HepG2 (cell line): ENCODE measurements at regions not wholly inside any gene's neighbourhood (a gene's known extent, or its start where the extent isn't known, plus 50 kb on each side); places are given as distances from the start of the nearest gene placed in this dataset.

Experiments
- ATAC-seq: fragments of 200-7000 bp; cut with Tn5 transposase; 3 replicates; pipeline ENCODE4 v1.9.1; 2020; ENCODE audit warnings: mild to moderate bottlenecking, moderate library complexity
- BruUV-seq: library from RNA; stranded (reverse); fragments of 400-500 nt; replicated peaks from 2 replicates; lab custom pipeline; 2021; lab: Mats Ljungman, UMichigan
- CTCF ChIA-PET: fragments of 300-600 bp; formaldehyde crosslinking; extraction: SDS; loops from one replicate; lab custom pipeline; 2021; ENCODE audit warnings: low total read pairs, inconsistent platforms, low intra/inter-chr PET ratio; lab: Yijun Ruan, JAX
- POLR2A ChIA-PET: fragments of 350-600 bp; sonication (Branson Sonifier 250); formaldehyde crosslinking; loops from one replicate; lab custom pipeline; 2020; ENCODE audit warnings: antibody characterized with exemption, inconsistent platforms; lab: Yijun Ruan, JAX
- DNase-seq: peaks from one replicate; pipeline ENCODE4 v3.0.0-alpha.2; 2015; ENCODE audit warnings: low spot score
- FAIRE-seq: peaks from 3 replicates; lab custom pipeline; 2011; peaks lifted over from hg19 to GRCh38; lab: Jason Lieb, UNC
- H2AFZ ChIP-seq: one replicate; pipeline ENCODE4 v1.6.1; 2011; ENCODE audit warnings: low read length, inconsistent platforms
- H3K27ac ChIP-seq: fragments of 300-600 bp; 3 replicates; pipeline ENCODE4 v1.8.0; 2011; ENCODE audit warnings: mixed run types, mild to moderate bottlenecking, mixed read lengths, low read length, inconsistent platforms; ENCODE audit not compliant: insufficient read depth; ENCODE audit errors: extremely low read length
- H3K27me3 ChIP-seq, 2 experiments: fragments of 200-600 bp in 1 of 2; 2 replicates in 1 of 2; 3 replicates in 1 of 2; pipeline versions ENCODE4 v1.6.0 to v1.8.0; 2011; ENCODE audit warnings: low read length in 2 of 2, mild to moderate bottlenecking in 2 of 2, moderate library complexity in 2 of 2, inconsistent platforms in 1 of 2; ENCODE audit not compliant: insufficient read depth in 2 of 2, control insufficient read depth in 1 of 2
- H3K36me3 ChIP-seq, 2 experiments: fragments of 200-600 bp in 1 of 2; replicated peaks in 1 of 2; 2 replicates in 1 of 2; 3 replicates in 1 of 2; pipeline versions ENCODE4 v1.5.1 to v1.8.0; 2011; ENCODE audit warnings: low read length in 2 of 2, inconsistent platforms in 1 of 2; ENCODE audit not compliant: insufficient read depth in 2 of 2, control insufficient read depth in 1 of 2
- H3K4me1 ChIP-seq: 2 replicates; pipeline ENCODE4 v1.5.1; 2012; ENCODE audit warnings: low read length, inconsistent platforms; ENCODE audit not compliant: insufficient read depth
- H3K4me2 ChIP-seq: 2 replicates; pipeline ENCODE4 v1.6.0; 2011; ENCODE audit warnings: low read depth, low read length, inconsistent platforms
- H3K4me3 ChIP-seq, 3 experiments: fragments of 200-600 bp in 1 of 3; sonication (generic), shearing (Covaris generic) in 1 of 3; replicated peaks in 1 of 3; 2 replicates each; pipeline ENCODE4 v1.5.1; 2011 to 2016; ENCODE audit warnings: low read length in 3 of 3, inconsistent platforms in 2 of 3, low read depth in 2 of 3, mild to moderate bottlenecking in 2 of 3, control low read depth in 1 of 3, mixed read lengths in 1 of 3; ENCODE audit not compliant: insufficient read depth in 1 of 3
- H3K79me2 ChIP-seq: one replicate; pipeline ENCODE4 v1.6.1; 2011; ENCODE audit warnings: low read length, inconsistent platforms; ENCODE audit not compliant: insufficient read depth
- H3K9ac ChIP-seq: 2 replicates; pipeline ENCODE4 v1.6.0; 2011; ENCODE audit warnings: mild to moderate bottlenecking, low read depth, low read length, inconsistent platforms; ENCODE audit not compliant: insufficient read depth
- H3K9me3 ChIP-seq: 2 replicates; pipeline ENCODE4 v1.5.1; 2012; ENCODE audit warnings: mild to moderate bottlenecking, low read length
- H4K20me1 ChIP-seq: 2 replicates; pipeline ENCODE4 v1.6.0; 2011; ENCODE audit warnings: inconsistent platforms, mild to moderate bottlenecking, low read length, moderate library complexity; ENCODE audit not compliant: insufficient read depth
- ATF4 ChIP-seq, 2 experiments: fragments of 450-650 bp in 1 of 2; sonication (generic) in 1 of 2; formaldehyde crosslinking; IDR thresholded peaks; 2 replicates each; pipeline versions ENCODE4 v1.5.0 to v1.8.0; 2020 to 2022; ENCODE audit warnings: mild to moderate bottlenecking in 1 of 2, missing genetic modification reagents in 1 of 2
- BATF2 ChIP-seq: sonication (generic); formaldehyde crosslinking; IDR thresholded peaks from 2 replicates; pipeline ENCODE4 v1.8.0; 2022; ENCODE audit warnings: mild to moderate bottlenecking, missing genetic modification reagents, moderate library complexity
- CAMTA2 ChIP-seq: sonication (generic); formaldehyde crosslinking; IDR thresholded peaks from 2 replicates; pipeline ENCODE4 v1.4.0; 2020; ENCODE audit warnings: mild to moderate bottlenecking, missing genetic modification reagents, borderline replicate concordance
- GLMP ChIP-seq: sonication (generic); formaldehyde crosslinking; IDR thresholded peaks from 2 replicates; pipeline ENCODE4 v1.9.0; 2021; ENCODE audit warnings: missing genetic modification reagents, mild to moderate bottlenecking, borderline replicate concordance
- LBX2 ChIP-seq: sonication (generic); formaldehyde crosslinking; IDR thresholded peaks from 2 replicates; pipeline ENCODE4 v1.5.0; 2020; ENCODE audit warnings: missing genetic modification reagents, mild to moderate bottlenecking, borderline replicate concordance
- MED8 ChIP-seq: sonication (generic); formaldehyde crosslinking; IDR thresholded peaks from 2 replicates; pipeline ENCODE4 v1.8.1; 2023; ENCODE audit warnings: mild to moderate bottlenecking, missing genetic modification reagents; ENCODE audit not compliant: insufficient replicate concordance
- MIER3 ChIP-seq: IDR thresholded peaks from 2 replicates; pipeline ENCODE4 v1.6.1; 2016; ENCODE audit warnings: missing compliant biosample characterization, borderline replicate concordance
- MTA1 ChIP-seq: sonication (generic); formaldehyde crosslinking; IDR thresholded peaks from 2 replicates; pipeline ENCODE4 v1.4.0; 2020; ENCODE audit warnings: missing genetic modification reagents, mild to moderate bottlenecking, borderline replicate concordance
- MXI1 ChIP-seq: IDR thresholded peaks from 3 replicates; pipeline ENCODE4 v1.6.1; 2012; ENCODE audit warnings: low read depth, low read length, inconsistent platforms, borderline replicate concordance
- ZMYM4 ChIP-seq: sonication (generic); formaldehyde crosslinking; IDR thresholded peaks from 2 replicates; pipeline ENCODE4 v1.8.1; 2023; ENCODE audit warnings: mild to moderate bottlenecking, missing genetic modification reagents
- ZNF354B ChIP-seq: sonication (generic); formaldehyde crosslinking; IDR thresholded peaks from 2 replicates; pipeline ENCODE4 v1.8.0; 2022; ENCODE audit warnings: mild to moderate bottlenecking, missing genetic modification reagents
- ZNF660 ChIP-seq: sonication (generic); formaldehyde crosslinking; IDR thresholded peaks from 2 replicates; pipeline ENCODE4 v1.5.1; 2020; ENCODE audit warnings: mild to moderate bottlenecking, low read depth, missing genetic modification reagents, borderline replicate concordance
- WGBS: methylation state at CpG from one replicate; pipeline ENCODE4 v1.1.6; 2017; ENCODE audit warnings: low lambda C conversion rate; 5-methylcytosine and 5-hydroxymethylcytosine counted together
- in situ Hi-C: cut with HindIII; loops from 2 replicates; pipeline ENCODE4 v1.10.0; 2017; ENCODE audit warnings: low pct_unique_long_range_greater_than_20kb; ENCODE audit not compliant: extremely low pct_ligation_motif_present
- intact Hi-C: fragments of 100-400 bp; cut with micrococcal nuclease; formaldehyde crosslinking; loops from one replicate; pipeline ENCODE4 v1.10.0; 2022; ENCODE audit not compliant: unreplicated experiment
- TF ChIP-seq, protein P1 (sequence below): sonication (generic); formaldehyde crosslinking; IDR thresholded peaks from 2 replicates; pipeline ENCODE4 v1.5.0; 2020; ENCODE audit warnings: mild to moderate bottlenecking, missing genetic modification reagents

DNA sequence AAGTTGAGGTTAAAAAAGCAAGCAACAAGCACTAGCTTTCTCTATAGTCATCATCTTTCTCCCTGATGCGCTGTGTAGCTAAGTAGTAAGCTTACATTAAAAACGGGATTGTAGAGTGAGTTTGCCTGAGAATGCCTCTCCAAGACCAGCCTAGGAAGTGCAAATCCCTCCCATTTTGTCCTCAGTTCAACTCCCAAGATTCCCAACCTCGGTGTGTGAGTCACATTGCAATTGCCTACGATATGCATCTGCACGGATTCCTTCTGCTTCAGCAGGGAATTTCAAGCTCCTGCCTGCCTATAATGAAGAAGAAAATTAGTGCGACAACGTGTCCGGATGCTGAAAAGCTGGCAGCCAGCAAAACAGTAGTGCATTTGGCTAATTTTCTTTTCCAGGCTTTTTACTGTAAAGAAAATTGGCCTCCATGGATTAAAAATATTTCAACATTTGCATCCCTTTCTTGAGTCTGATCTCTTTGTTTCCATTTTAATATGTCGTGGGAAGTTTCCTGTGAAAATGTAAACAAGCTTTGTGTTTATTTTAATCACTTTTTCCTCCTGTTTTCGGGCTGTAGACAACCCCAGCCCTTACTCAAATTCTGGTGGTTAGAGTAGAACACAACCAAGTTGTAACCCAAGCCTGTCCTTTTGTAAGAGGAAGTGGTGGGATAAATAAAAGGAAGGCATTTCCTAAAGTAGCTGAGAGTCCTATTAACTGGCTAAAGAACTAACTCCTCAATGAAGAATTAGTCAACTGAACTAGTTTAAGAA lies 58.4 kb upstream of the TET2 start (continued):
- no peak for TF ChIP-seq LBX2 (CRISPR knock-in tag)
- TF ChIP-seq MTA1 (CRISPR knock-in tag), result no peak
- TF ChIP-seq MIER3 (CRISPR knock-in tag), result no peak
- no peak for TF ChIP-seq BATF2 (CRISPR knock-in tag)

DNA sequence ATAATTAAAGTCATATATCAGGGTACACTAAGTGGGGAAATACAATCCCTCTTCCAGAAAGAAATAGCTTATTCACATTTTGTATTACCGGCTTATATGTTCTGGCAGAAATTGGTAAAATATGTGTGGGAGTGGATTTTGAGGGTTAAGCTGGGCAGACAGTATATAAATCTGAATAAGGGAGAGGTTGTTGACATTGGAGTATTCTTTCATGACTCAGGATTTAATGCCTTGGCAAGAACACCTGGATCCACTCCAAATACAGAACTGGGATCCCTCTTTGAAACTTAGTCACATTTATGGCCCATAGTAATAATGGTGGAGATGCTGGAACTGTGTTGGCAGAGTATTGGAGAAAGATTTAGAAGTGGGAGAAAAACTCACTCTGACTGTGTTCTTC lies 54.3 kb upstream of the TET2 start:
- H3K4me2 ChIP-seq, result no peak overlapping the region
- WGBS, result 100% methylated on average over 1 of the region's 1 CpG
- H3K4me3 ChIP-seq, result no peak overlapping the region
- ChIA-PET POLR2A (no interaction called here), CTCF (no interaction called here)
- ATAC-seq, result no peak
- H3K9me3 ChIP-seq, result no peaks in the 10 kb centered on the region; the same call in 1 of the 2 replicates
- FAIRE-seq, result no peak
- H4K20me1 ChIP-seq, result no peaks in the 10 kb centered on the region
- no peaks in the 10 kb centered on the region for H3K79me2 ChIP-seq
- no peak for DNase-seq
- H3K4me1 ChIP-seq, result no peaks in the 10 kb centered on the region
- H3K27ac ChIP-seq, result no peak overlapping the region
- no peaks in the 10 kb centered on the region for H3K27me3 ChIP-seq
- intact Hi-C loops, result no loop called here
- no TSS peak for BruUV-seq
- no peaks in the 10 kb centered on the region for H3K36me3 ChIP-seq
- no peak overlapping the region for H2AFZ ChIP-seq
- in situ Hi-C loops, result no loop called here
- no peak overlapping the region for H3K9ac ChIP-seq
- TF ChIP-seq CAMTA2 (no peak), LBX2 (CRISPR knock-in tag) (no peak), ZNF660 (no peak), GLMP (CRISPR knock-in tag) (no peak), ZMYM4 (no peak), MXI1 (no peak), ZNF354B (CRISPR knock-in tag) (no peak), ATF4 (CRISPR knock-in tag; IDR thresholded peaks at IDR 0.05) (no peak), MED8 (no peak)
- TF ChIP-seq, protein P1, sequence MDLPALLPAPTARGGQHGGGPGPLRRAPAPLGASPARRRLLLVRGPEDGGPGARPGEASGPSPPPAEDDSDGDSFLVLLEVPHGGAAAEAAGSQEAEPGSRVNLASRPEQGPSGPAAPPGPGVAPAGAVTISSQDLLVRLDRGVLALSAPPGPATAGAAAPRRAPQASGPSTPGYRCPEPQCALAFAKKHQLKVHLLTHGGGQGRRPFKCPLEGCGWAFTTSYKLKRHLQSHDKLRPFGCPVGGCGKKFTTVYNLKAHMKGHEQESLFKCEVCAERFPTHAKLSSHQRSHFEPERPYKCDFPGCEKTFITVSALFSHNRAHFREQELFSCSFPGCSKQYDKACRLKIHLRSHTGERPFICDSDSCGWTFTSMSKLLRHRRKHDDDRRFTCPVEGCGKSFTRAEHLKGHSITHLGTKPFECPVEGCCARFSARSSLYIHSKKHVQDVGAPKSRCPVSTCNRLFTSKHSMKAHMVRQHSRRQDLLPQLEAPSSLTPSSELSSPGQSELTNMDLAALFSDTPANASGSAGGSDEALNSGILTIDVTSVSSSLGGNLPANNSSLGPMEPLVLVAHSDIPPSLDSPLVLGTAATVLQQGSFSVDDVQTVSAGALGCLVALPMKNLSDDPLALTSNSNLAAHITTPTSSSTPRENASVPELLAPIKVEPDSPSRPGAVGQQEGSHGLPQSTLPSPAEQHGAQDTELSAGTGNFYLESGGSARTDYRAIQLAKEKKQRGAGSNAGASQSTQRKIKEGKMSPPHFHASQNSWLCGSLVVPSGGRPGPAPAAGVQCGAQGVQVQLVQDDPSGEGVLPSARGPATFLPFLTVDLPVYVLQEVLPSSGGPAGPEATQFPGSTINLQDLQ (CRISPR knock-in tag), result no peak
